GM18909 (cell line): ENCODE measurements at regions not wholly inside any gene's neighbourhood (a gene's known extent, or its start where the extent isn't known, plus 50 kb on each side); places are given as distances from the start of the nearest gene placed in this dataset.
A peak's percentile ranks its signal among the peaks of the same experiment; 100 is the strongest.

ENCODE experiments used
- ATAC-seq: cut with Tn5 transposase; IDR thresholded peaks from one replicate; pipeline ENCODE4 v1.9.1; 2021; ENCODE audit warnings: mild to moderate bottlenecking; ENCODE audit not compliant: unreplicated experiment, poor library complexity

- peak; percentile 37 for ATAC-seq
These were observed 230.9 kb upstream of the CD96 start for GRCh38 chr3:111311126-111311525.

GRCh38 chr3:111311709-111312235 lies 230.2 kb upstream of the CD96 start:
- peak; percentile 92 for ATAC-seq

- ATAC-seq, result no peak
These were observed 227.7 kb upstream of the CD96 start for GRCh38 chr3:111314181-111314873.

GRCh38 chr3:111314898-111315297 lies 227.1 kb upstream of the CD96 start:
- no peak for ATAC-seq

- ATAC-seq, result no peak
These were observed 225.9 kb upstream of the CD96 start for GRCh38 chr3:111315930-111316587.

- no peak for ATAC-seq
These were observed 223.7 kb upstream of the CD96 start for GRCh38 chr3:111318289-111318688.

- ATAC-seq, result peak; percentile 63
These were observed 222.4 kb upstream of the CD96 start for GRCh38 chr3:111319598-111319997.

- no peak for ATAC-seq
These were observed 220.2 kb upstream of the CD96 start for GRCh38 chr3:111321786-111322185.

- no peak for ATAC-seq
These were observed 219.0 kb upstream of the CD96 start for GRCh38 chr3:111323019-111323418.

- no peak for ATAC-seq
These were observed 217.8 kb upstream of the CD96 start for GRCh38 chr3:111324151-111324550.

- ATAC-seq, result peak; percentile 66
These were observed 217.4 kb upstream of the CD96 start for GRCh38 chr3:111324645-111325044.

GRCh38 chr3:111325160-111325718 lies 216.8 kb upstream of the CD96 start:
- no peak for ATAC-seq

GRCh38 chr3:111326144-111326995 lies 215.6 kb upstream of the CD96 start:
- ATAC-seq, result peak; percentile 51

- no peak for ATAC-seq
These were observed 210.7 kb upstream of the CD96 start for GRCh38 chr3:111331306-111331705.

- no peak for ATAC-seq
These were observed 210.1 kb upstream of the CD96 start for GRCh38 chr3:111331912-111332311.

- no peak for ATAC-seq
These were observed 209.4 kb upstream of the CD96 start for GRCh38 chr3:111332488-111333080.

- ATAC-seq, result no peak
These were observed 208.4 kb upstream of the CD96 start for GRCh38 chr3:111333642-111334041.

GRCh38 chr3:111335512-111336303 lies 206.3 kb upstream of the CD96 start:
- ATAC-seq, result peak; percentile 60

GRCh38 chr3:111336511-111336910 lies 205.5 kb upstream of the CD96 start:
- no peak for ATAC-seq
